ENCODE measurements at regions not wholly inside any gene's neighbourhood (a gene's known extent, or its start where the extent isn't known, plus 50 kb on each side); places are given as distances from the start of the nearest gene placed in this dataset.

GRCh38 chr14:97410667-97411620 lies 613.8 kb downstream of the VRK1 start:
- TF ChIP-seq CTCF (IDR thresholded peaks at IDR 0.05; ENCODE audit: insufficient read depth, low read length) (no peak), POLR2AphosphoS5 (IDR thresholded peaks at IDR 0.05; ENCODE audit: low read depth) (no peak), GABPA (IDR thresholded peaks at IDR 0.05; ENCODE audit: low read depth) (no peak)
- TF ChIP-seq, protein P1, sequence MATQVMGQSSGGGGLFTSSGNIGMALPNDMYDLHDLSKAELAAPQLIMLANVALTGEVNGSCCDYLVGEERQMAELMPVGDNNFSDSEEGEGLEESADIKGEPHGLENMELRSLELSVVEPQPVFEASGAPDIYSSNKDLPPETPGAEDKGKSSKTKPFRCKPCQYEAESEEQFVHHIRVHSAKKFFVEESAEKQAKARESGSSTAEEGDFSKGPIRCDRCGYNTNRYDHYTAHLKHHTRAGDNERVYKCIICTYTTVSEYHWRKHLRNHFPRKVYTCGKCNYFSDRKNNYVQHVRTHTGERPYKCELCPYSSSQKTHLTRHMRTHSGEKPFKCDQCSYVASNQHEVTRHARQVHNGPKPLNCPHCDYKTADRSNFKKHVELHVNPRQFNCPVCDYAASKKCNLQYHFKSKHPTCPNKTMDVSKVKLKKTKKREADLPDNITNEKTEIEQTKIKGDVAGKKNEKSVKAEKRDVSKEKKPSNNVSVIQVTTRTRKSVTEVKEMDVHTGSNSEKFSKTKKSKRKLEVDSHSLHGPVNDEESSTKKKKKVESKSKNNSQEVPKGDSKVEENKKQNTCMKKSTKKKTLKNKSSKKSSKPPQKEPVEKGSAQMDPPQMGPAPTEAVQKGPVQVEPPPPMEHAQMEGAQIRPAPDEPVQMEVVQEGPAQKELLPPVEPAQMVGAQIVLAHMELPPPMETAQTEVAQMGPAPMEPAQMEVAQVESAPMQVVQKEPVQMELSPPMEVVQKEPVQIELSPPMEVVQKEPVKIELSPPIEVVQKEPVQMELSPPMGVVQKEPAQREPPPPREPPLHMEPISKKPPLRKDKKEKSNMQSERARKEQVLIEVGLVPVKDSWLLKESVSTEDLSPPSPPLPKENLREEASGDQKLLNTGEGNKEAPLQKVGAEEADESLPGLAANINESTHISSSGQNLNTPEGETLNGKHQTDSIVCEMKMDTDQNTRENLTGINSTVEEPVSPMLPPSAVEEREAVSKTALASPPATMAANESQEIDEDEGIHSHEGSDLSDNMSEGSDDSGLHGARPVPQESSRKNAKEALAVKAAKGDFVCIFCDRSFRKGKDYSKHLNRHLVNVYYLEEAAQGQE (IDR thresholded peaks at IDR 0.05; ENCODE audit: insufficient replicate concordance, low read depth): no peak
